NOMO-1 (cell line): ENCODE measurements at regions not wholly inside any gene's neighbourhood (a gene's known extent, or its start where the extent isn't known, plus 50 kb on each side); places are given as distances from the start of the nearest gene placed in this dataset.
"Not testable (repeated sequence)": the region's sequence is repeated elsewhere in the genome, so short reads cannot be mapped to it uniquely, and the experiment has no call there.

Source experiments
- DNase-seq, 2 experiments: peaks; one replicate each; lab custom pipeline; 2025; ENCODE audit not compliant: unreplicated experiment in 2 of 2; lab: John Stamatoyannopoulos, UW

DNA sequence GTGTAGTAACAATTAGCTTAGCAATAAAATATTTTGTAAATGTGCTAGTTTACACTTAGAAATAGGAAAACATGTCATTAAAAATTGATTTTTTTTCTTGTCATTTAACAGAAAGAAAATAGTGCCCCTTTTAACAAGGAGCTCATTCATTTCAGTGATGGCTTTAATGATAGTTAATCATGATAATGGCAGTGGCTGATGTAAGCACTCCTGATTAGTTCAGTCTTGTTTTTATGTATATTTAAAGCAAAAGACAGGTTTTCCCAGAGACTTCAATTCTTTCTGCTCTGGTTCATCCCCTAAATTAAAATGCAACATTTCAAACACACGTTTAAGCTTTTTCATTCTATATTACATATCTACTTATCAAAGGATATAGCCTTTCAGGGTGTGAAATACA is 1039.5 kb upstream of the PCDH7 start:
- no peak for DNase-seq

DNA sequence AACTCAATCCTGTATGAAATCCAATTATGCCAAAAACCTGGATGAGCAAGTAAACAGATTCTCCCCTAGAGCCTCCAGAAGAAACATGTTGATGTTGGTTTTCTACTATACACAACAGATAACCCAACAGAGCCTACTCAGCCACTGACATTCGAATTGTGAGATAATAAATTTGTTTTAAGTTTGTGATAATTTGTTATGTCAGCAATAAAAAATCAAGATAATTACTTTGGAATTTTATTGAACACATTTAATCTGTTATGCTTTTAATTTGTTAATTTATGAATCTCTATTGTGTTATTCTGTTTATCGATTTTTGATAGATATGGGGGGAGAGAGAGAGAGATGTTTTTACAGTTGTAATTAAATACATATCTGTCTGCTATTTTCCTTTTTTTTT is 1016.1 kb upstream of the PCDH7 start:
- no peak for DNase-seq

DNA sequence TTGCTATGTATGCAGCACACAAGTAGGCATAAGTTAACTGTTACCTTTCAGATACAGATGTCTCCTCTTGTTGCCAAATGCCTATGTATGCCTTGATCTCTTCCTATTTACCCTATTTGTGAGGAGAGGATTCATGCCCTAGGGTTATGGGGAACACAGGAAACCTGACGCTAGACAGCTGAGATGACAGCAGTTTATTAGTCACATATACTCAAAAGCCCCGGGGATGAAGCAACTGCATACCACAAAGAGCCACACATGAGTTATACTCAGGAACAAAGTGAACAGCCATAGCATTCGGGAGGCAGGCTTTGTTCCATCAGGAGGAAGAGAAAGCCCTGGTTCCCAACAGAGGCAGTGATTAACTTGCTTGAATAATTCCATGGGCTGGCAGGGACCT is 1011.7 kb upstream of the PCDH7 start:
- DNase-seq: no peak

- DNase-seq: no peak
Measured at GRCh38 chr4:29710519-29710918, 1009.6 kb upstream of the PCDH7 start.

- DNase-seq: no peak
Measured at GRCh38 chr4:29711226-29711625, 1008.9 kb upstream of the PCDH7 start.

- DNase-seq: no peak
Measured at GRCh38 chr4:29717287-29718057, 1002.7 kb upstream of the PCDH7 start.

DNA sequence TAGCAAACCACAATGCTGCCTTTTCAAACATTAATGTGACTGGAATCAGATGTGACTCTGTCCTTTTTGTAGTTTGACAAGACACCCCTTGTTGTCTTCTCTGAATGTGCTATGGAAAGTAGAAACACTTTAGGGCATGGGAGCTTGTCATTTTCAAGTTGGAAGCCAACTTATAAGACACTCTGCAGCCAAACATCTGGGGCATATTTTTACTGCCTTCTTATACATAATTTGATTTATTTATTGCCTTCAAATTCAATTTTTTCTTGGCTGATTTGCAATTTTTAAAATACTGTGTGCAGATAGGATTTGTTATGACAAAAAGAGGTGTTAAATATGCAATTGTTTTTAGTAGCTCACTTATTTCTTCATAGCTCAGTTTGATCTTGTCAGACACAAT is 1002.0 kb upstream of the PCDH7 start:
- DNase-seq: no peak

DNA sequence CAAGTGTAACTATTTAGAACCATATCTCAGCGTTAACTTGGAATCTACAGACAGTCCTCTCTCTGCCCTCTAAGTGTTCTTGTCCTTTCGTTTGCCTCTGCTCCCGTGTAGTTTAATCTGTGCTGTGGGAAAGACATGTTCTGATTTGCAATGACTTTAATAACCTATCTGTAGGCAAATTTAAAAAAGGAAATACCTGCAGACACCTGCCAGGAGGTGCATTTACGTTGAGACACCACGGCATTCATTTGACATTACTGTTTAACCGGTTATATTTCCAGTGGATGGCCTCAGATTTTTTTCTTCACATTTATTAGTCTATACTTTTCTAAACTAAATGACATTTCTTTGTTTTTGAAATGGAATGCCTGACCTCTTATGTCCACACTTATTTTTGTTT is 997.9 kb upstream of the PCDH7 start:
- no peak for DNase-seq

DNA sequence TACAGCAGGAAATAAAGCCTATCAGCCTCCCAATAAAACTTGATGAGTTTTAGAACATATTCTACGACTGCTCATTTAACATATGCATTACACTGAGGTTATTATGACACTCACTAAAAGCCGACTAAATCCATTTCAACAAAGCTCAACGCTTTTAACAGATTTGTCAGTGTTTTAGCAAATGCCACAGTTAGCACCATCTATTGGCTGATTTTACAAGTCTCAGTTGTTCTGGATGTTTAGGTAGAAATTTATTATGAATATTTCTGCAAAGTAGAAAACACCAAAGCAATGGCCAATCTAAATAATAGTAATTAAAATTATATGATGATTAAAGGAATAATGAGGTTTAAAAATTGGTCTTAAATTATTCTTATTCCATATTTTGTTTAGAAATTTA is 993.2 kb upstream of the PCDH7 start:
- no peak for DNase-seq

GRCh38 chr4:29734343-29735213 is 985.6 kb upstream of the PCDH7 start:
- DNase-seq: no peak

- DNase-seq: no peak
Measured at GRCh38 chr4:29756966-29757365, 963.2 kb upstream of the PCDH7 start.

DNA sequence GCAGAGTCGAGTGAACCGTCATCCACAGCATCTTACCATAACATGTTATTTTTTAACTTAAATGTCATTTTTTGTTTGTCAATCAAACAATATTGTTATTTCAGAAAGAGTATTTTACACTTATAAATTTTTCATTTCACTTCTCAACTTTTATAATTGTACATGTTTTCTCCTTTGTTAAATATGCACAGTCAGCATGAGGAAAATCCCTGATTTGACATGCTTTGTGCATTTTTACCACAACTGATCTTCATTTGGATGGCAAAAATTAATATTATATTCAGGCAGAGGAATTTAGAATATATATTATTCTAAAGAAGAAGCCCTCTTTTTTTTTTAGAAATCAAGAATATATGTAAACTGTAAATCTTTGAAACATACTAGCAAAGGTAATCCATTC is 958.0 kb upstream of the PCDH7 start:
- no peak for DNase-seq

DNA sequence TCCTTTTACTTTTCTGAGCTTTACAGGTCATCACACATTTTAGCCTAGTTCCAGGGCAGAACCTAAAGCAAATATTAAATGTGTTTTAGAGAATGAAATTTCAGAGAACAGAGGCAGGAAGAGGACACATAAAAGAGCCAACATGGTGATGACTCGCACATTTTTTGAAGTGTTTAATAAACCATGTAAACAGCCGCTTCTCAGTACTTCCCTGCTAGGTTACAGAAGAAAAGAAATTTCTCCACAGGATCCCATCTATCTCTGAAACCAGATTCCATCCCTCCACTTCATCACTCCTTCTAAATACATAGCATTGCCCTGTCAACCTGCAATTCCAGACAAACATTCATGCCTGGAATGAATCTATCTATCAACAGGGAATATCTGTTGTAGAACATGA is 949.5 kb upstream of the PCDH7 start:
- no peak for DNase-seq

GRCh38 chr4:29788123-29788522 is 932.0 kb upstream of the PCDH7 start:
- DNase-seq: not testable (repeated sequence)

- DNase-seq: no peak
Measured at GRCh38 chr4:29805245-29805644, 914.9 kb upstream of the PCDH7 start.

- DNase-seq: no peak
Measured at GRCh38 chr4:29805916-29806480, 914.2 kb upstream of the PCDH7 start.

GRCh38 chr4:29817961-29818360 is 902.2 kb upstream of the PCDH7 start:
- DNase-seq: no peak

DNA sequence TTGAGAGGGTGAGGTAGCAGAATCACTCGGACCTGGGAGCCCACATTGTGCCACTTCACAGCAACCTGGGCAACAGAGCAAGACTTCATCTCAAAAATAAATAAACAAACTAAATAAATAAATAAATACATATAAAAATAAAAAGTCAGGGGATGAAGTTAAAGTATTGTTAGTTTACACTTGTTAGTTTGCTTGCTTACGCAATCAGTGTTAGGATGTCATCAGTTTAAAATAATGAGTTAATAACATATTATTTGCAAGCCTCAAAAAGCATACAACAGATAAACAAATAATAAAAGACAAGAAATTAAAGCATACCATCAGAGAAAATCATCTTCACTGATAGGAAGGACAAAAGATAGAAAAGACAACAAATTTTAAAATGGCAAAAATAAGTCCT is 891.1 kb upstream of the PCDH7 start:
- no peak for DNase-seq

DNA sequence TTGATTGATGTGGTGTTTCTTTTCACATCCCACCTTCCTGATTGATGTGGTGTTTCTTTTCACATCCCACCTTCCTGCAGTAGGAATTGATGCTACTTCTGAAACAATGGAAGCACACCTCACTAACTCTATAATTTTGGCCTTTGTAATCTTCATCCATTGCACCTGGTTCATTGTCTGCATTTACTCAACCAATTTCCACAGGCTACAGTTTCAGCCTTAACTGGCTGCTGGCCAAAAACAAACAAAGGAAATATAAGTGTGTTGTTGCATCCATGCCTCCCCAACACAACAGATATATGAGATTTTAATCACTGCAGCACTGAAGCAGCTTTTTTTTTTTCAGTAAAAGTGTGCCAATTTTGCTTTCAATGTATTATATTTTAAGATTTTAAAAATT is 867.6 kb upstream of the PCDH7 start:
- DNase-seq: no peak

GRCh38 chr4:29853833-29854232 is 866.3 kb upstream of the PCDH7 start:
- no peak for DNase-seq

DNA sequence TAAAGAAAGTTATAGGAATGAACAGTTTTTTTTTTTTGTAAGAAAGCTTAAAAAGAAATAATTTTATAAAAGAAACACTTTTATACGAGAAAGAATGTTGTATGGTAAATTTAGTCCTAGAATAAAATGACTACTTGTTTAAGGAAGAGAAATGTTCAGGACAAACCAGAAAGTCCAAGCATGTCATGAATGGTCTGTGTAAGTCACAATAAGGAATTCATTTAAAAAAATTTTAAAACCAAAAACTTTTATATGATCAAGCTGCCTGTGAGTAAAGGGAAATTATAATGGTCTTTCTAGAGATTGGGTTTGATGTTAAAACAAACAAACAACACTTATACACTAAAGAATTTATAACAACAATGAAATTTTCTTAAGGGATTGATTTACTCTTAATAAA is 858.9 kb upstream of the PCDH7 start:
- DNase-seq: no peak

DNA sequence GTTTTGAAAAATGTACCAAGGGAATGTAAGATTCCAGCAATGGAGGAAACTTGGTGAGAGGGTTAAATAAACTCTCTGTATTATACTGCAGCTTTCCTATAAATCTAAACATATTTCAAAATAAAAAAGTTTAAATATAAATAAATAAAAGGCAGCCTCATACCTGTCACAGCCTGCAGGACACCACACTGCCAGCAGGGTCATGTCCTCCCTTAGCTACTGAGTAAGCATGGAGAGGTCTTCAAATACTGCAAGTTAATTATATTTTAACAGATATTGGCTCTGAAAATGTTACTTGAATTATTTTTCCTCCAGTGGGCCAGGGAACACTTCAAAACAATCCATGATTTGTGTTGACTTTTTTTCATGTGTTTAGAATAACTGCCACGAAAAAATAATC is 852.8 kb upstream of the PCDH7 start:
- DNase-seq: no peak
